H1 (cell line): ENCODE measurements at regions not wholly inside any gene's neighbourhood (a gene's known extent, or its start where the extent isn't known, plus 50 kb on each side); places are given as distances from the start of the nearest gene placed in this dataset.

Source experiments
- CTCF ChIA-PET: fragments of 300-600 bp; sonication (Branson Sonifier 250); formaldehyde crosslinking; loops from one replicate; lab custom pipeline; 2021; ENCODE audit not compliant: partially characterized antibody; lab: Charles Lee
- POLR2A ChIA-PET: fragments of 300-600 bp; sonication (Branson Sonifier 250); formaldehyde crosslinking; loops from one replicate; lab custom pipeline; 2021; ENCODE audit warnings: inconsistent platforms; ENCODE audit not compliant: partially characterized antibody; lab: Charles Lee
- DNase-seq, 2 experiments: peaks; one replicate each; pipeline versions ENCODE4 v3.0.0 to v3.0.0-alpha.2; 2010 to 2022; ENCODE audit warnings: low spot score in 2 of 2, low read depth in 1 of 2, mixed read lengths in 1 of 2
- FAIRE-seq: peaks from 2 replicates; lab custom pipeline; 2011; peaks lifted over from hg19 to GRCh38; lab: Jason Lieb, UNC
- H2AFZ ChIP-seq: 2 replicates; pipeline ENCODE4 v1.8.1; 2012; ENCODE audit warnings: low read length, inconsistent platforms
- H2AK5ac ChIP-seq: 2 replicates; pipeline ENCODE4 v1.6.1; 2013; ENCODE audit warnings: low read depth, low read length
- H2BK120ac ChIP-seq: replicated peaks from 2 replicates; pipeline ENCODE3; 2013; ENCODE audit warnings: low read depth, low read length, inconsistent platforms
- H2BK12ac ChIP-seq: 2 replicates; pipeline ENCODE4 v1.6.1; 2013; ENCODE audit warnings: low read depth, low read length
- H2BK15ac ChIP-seq: 2 replicates; pipeline ENCODE4 v1.6.1; 2013; ENCODE audit warnings: low read length
- H2BK20ac ChIP-seq: 2 replicates; pipeline ENCODE4 v1.6.1; 2013; ENCODE audit warnings: low read length
- H2BK5ac ChIP-seq: 2 replicates; pipeline ENCODE4 v1.6.1; 2013; ENCODE audit warnings: low read depth, low read length
- H3K14ac ChIP-seq: 2 replicates; pipeline ENCODE4 v1.6.1; 2013; ENCODE audit warnings: inconsistent platforms; ENCODE audit not compliant: insufficient read length
- H3K18ac ChIP-seq: 2 replicates; pipeline ENCODE4 v1.6.1; 2013; ENCODE audit warnings: low read length; ENCODE audit errors: extremely low read depth
- H3K23ac ChIP-seq: 2 replicates; pipeline ENCODE4 v1.6.1; 2013; ENCODE audit warnings: inconsistent platforms; ENCODE audit not compliant: insufficient read length
- H3K23me2 ChIP-seq: 2 replicates; pipeline ENCODE4 v1.6.1; 2013; ENCODE audit warnings: low read depth, low read length
- H3K27ac ChIP-seq: 2 replicates; pipeline ENCODE4 v1.6.1; 2011; ENCODE audit warnings: low read depth, low read length, inconsistent platforms
- H3K27me3 ChIP-seq, 4 experiments: replicated peaks in 1 of 4; 1 replicate in 1 of 4; 2 replicates in 3 of 4; pipeline versions ENCODE4 v1.6.1 to v1.8.1; 2011 to 2013; ENCODE audit warnings: low read length in 3 of 4, mild to moderate bottlenecking in 3 of 4, inconsistent platforms in 2 of 4, mixed read lengths in 2 of 4, moderate library complexity in 1 of 4; ENCODE audit not compliant: control insufficient read depth in 3 of 4, insufficient read depth in 3 of 4; ENCODE audit errors: extremely low read depth in 1 of 4
- H3K36me3 ChIP-seq, 4 experiments: 2 replicates each; pipeline versions ENCODE4 v1.6.1 to v1.8.1; 2011 to 2013; ENCODE audit warnings: mild to moderate bottlenecking in 4 of 4, low read length in 3 of 4, moderate library complexity in 2 of 4, control low read depth in 1 of 4, inconsistent platforms in 1 of 4; ENCODE audit not compliant: insufficient read depth in 4 of 4, control insufficient read depth in 2 of 4
- H3K4ac ChIP-seq: replicated peaks from 2 replicates; pipeline ENCODE3; 2013; ENCODE audit warnings: low read length, low read depth, mixed read lengths, inconsistent platforms; ENCODE audit not compliant: insufficient read length
- H3K4me1 ChIP-seq, 4 experiments: replicated peaks in 1 of 4; 1 replicate in 1 of 4; 2 replicates in 3 of 4; pipeline versions ENCODE4 v1.6.1 to v1.8.1; 2011 to 2013; ENCODE audit warnings: low read length in 3 of 4, inconsistent platforms in 2 of 4, mixed read lengths in 1 of 4; ENCODE audit not compliant: insufficient read depth in 4 of 4, control insufficient read depth in 3 of 4
- H3K4me2 ChIP-seq, 2 experiments: 2 replicates each; pipeline versions ENCODE4 v1.6.1 to v1.8.1; 2011 to 2013; ENCODE audit warnings: low read depth in 2 of 2, low read length in 2 of 2, control low read depth in 1 of 2, inconsistent platforms in 1 of 2, mild to moderate bottlenecking in 1 of 2; ENCODE audit not compliant: insufficient read depth in 1 of 2
- H3K4me3 ChIP-seq, 4 experiments: fragments of 200-600, 300-600 bp in 1 of 4; sonication (generic), shearing (Covaris generic), sonication (Bioruptor Twin) in 1 of 4; 2 replicates each; pipeline versions ENCODE4 v1.5.1 to v1.8.1; 2011 to 2016; ENCODE audit warnings: low read length in 4 of 4, low read depth in 3 of 4, control low read depth in 2 of 4, inconsistent platforms in 2 of 4, mild to moderate bottlenecking in 2 of 4, mixed read lengths in 1 of 4, moderate library complexity in 1 of 4; ENCODE audit not compliant: insufficient read depth in 2 of 4; ENCODE audit errors: extremely low read depth in 1 of 4
- H3K56ac ChIP-seq: replicated peaks from 2 replicates; pipeline ENCODE3; 2013; ENCODE audit warnings: low read depth, mild to moderate bottlenecking, mixed read lengths, low read length, inconsistent platforms; ENCODE audit not compliant: insufficient read length
- H3K79me1 ChIP-seq: 2 replicates; pipeline ENCODE4 v1.6.1; 2013; ENCODE audit warnings: low read depth, low read length, control low read depth
- H3K79me2 ChIP-seq, 2 experiments: 2 replicates each; pipeline versions ENCODE4 v1.6.1 to v1.8.1; 2012 to 2013; ENCODE audit warnings: low read length in 2 of 2, mild to moderate bottlenecking in 2 of 2, inconsistent platforms in 1 of 2; ENCODE audit not compliant: insufficient read depth in 2 of 2, control insufficient read depth in 1 of 2
- H3K9ac ChIP-seq, 4 experiments: replicated peaks in 1 of 4; 1 replicate in 1 of 4; 2 replicates in 3 of 4; pipeline versions ENCODE4 v1.6.1 to v1.8.1; 2011 to 2013; ENCODE audit warnings: low read depth in 3 of 4, low read length in 3 of 4, control low read depth in 2 of 4, mild to moderate bottlenecking in 2 of 4, moderate library complexity in 2 of 4, inconsistent platforms in 1 of 4; ENCODE audit errors: extremely low read depth in 1 of 4
- H3K9me3 ChIP-seq, 2 experiments: 2 replicates each; pipeline versions ENCODE4 v1.6.1 to v1.8.1; 2012 to 2013; ENCODE audit warnings: mild to moderate bottlenecking in 2 of 2, moderate library complexity in 2 of 2, control low read depth in 1 of 2, inconsistent platforms in 1 of 2, low read depth in 1 of 2, low read length in 1 of 2, mixed read lengths in 1 of 2; ENCODE audit not compliant: insufficient read depth in 2 of 2
- H4K20me1 ChIP-seq, 2 experiments: replicated peaks in 1 of 2; 2 replicates each; pipeline versions ENCODE3 to v1.8.1; 2011 to 2013; ENCODE audit warnings: inconsistent platforms in 2 of 2, low read length in 2 of 2, mild to moderate bottlenecking in 1 of 2; ENCODE audit not compliant: insufficient read depth in 2 of 2, control insufficient read depth in 1 of 2
- H4K5ac ChIP-seq: 2 replicates; pipeline ENCODE4 v1.6.1; 2013; ENCODE audit warnings: low read length, low read depth, mixed read lengths, inconsistent platforms; ENCODE audit not compliant: insufficient read length
- H4K8ac ChIP-seq: 2 replicates; pipeline ENCODE4 v1.8.0; 2013; ENCODE audit warnings: mild to moderate bottlenecking, moderate library complexity, low read length, inconsistent platforms; ENCODE audit not compliant: insufficient read depth; ENCODE audit errors: extremely low read depth
- H4K91ac ChIP-seq: replicated peaks from 2 replicates; pipeline ENCODE3; 2013; ENCODE audit warnings: low read length, mixed read lengths, inconsistent platforms; ENCODE audit not compliant: insufficient read length
- ASH2L ChIP-seq: fragments of 200-600, 300-600 bp; sonication (generic); IDR thresholded peaks from one replicate; pipeline ENCODE4 v1.7.1; 2017; ENCODE audit warnings: low read length
- BACH1 ChIP-seq: IDR thresholded peaks from 2 replicates; pipeline ENCODE4 v1.6.1; 2012; ENCODE audit warnings: low read length, improper control_type of control experiment
- CBX5 ChIP-seq: fragments of 300-800, 300-1000 bp; sonication (generic); IDR thresholded peaks from 2 replicates; pipeline ENCODE4 v1.7.1; 2016; ENCODE audit warnings: antibody characterized with exemption, low read length, low read depth
- CHD2 ChIP-seq: IDR thresholded peaks from 2 replicates; pipeline ENCODE4 v1.6.1; 2012; ENCODE audit warnings: low read length, improper control_type of control experiment
- GTF2F1 ChIP-seq: IDR thresholded peaks from 2 replicates; pipeline ENCODE4 v1.6.1; 2012; ENCODE audit warnings: low read depth, low read length, improper control_type of control experiment, borderline replicate concordance
- HDAC2 ChIP-seq, 2 experiments: fragments of 300-600 bp in 1 of 2; sonication (generic) in 1 of 2; IDR thresholded peaks; 2 replicates each; pipeline ENCODE4 v1.6.1; 2011 to 2012; ENCODE audit warnings: low read depth in 2 of 2, low read length in 2 of 2, mild to moderate bottlenecking in 2 of 2, moderate library complexity in 2 of 2, borderline replicate concordance in 1 of 2, inconsistent platforms in 1 of 2
- JUND ChIP-seq: IDR thresholded peaks from 2 replicates; pipeline ENCODE4 v1.6.1; 2011; ENCODE audit warnings: mild to moderate bottlenecking, improper control_type of control experiment, low read length
- MAFK ChIP-seq: IDR thresholded peaks from 2 replicates; pipeline ENCODE4 v1.6.1; 2012; ENCODE audit warnings: low read depth, mild to moderate bottlenecking, improper control_type of control experiment, low read length
- NRF1 ChIP-seq: IDR thresholded peaks from 2 replicates; pipeline ENCODE4 v1.6.1; 2011; ENCODE audit warnings: mild to moderate bottlenecking, low read depth, low read length, improper control_type of control experiment
- SIN3A ChIP-seq, 2 experiments: IDR thresholded peaks in 1 of 2; conservative IDR thresholded peaks in 1 of 2; 2 replicates each; pipeline ENCODE4 v1.6.1; 2011 to 2012; ENCODE audit warnings: low read length in 2 of 2, improper control_type of control experiment in 1 of 2, low read depth in 1 of 2, mild to moderate bottlenecking in 1 of 2
- SIRT6 ChIP-seq: IDR thresholded peaks from one replicate; pipeline ENCODE4 v1.7.1; 2012; ENCODE audit warnings: low read length, inconsistent platforms
- SP1 ChIP-seq: IDR thresholded peaks from 2 replicates; pipeline ENCODE4 v1.6.1; 2011; ENCODE audit warnings: low read depth, low read length
- TAF1 ChIP-seq: IDR thresholded peaks from 2 replicates; pipeline ENCODE4 v1.6.1; 2011; ENCODE audit warnings: mild to moderate bottlenecking, low read depth, low read length
- USF2 ChIP-seq: IDR thresholded peaks from 2 replicates; pipeline ENCODE4 v1.6.1; 2011; ENCODE audit warnings: low read length, improper control_type of control experiment
- YY1 ChIP-seq: IDR thresholded peaks from 2 replicates; pipeline ENCODE4 v1.6.1; 2011; ENCODE audit warnings: low read depth, mild to moderate bottlenecking, low read length
- WGBS, 2 experiments: shearing (Covaris generic) in 1 of 2; methylation state at CpG; one replicate each; pipeline versions ENCODE4 v1.1.6 to v1.1.7; 2013 to 2015; ENCODE audit warnings: low lambda C conversion rate in 2 of 2, mixed read lengths in 2 of 2, inconsistent platforms in 1 of 2, low coverage in 1 of 2, missing lambda C conversion rate in 1 of 2; ENCODE audit not compliant: insufficient replicate concordance in 2 of 2, insufficient coverage in 1 of 2, insufficient read length in 1 of 2; ENCODE audit errors: extremely low coverage in 1 of 2, missing lambda C conversion rate in 1 of 2; 5-methylcytosine and 5-hydroxymethylcytosine counted together

GRCh38 chr16:64150193-64150592 lies 971.7 kb downstream of the CDH11 start:
- ChIA-PET POLR2A (no interaction called here), CTCF (no interaction called here)
- Histone ChIP-seq H3K23me2 (no peaks in the 10 kb centered on the region), H2BK5ac (no peak overlapping the region), H3K27me3 (no peaks in the 10 kb centered on the region), H4K91ac (no peak overlapping the region), H4K8ac (no peak overlapping the region), H3K27ac (no peak overlapping the region), H3K18ac (no peak overlapping the region), H3K4me2 (no peak overlapping the region), H3K9ac (no peak overlapping the region), H2BK15ac (no peak overlapping the region), H3K4me3 (no peak overlapping the region), H3K23ac (no peak overlapping the region), H3K4me1 (no peaks in the 10 kb centered on the region), H3K14ac (no peak overlapping the region), H2BK120ac (no peak overlapping the region), H2BK12ac (no peak overlapping the region), H3K56ac (no peak overlapping the region), H2AFZ (no peak overlapping the region), H2BK20ac (no peak overlapping the region), H3K9me3 (no peaks in the 10 kb centered on the region; a peak in 1 of 4 replicates), H4K5ac (no peak overlapping the region), H4K20me1 (no peaks in the 10 kb centered on the region), H2AK5ac (no peak overlapping the region), H3K4ac (no peak overlapping the region), H3K36me3 (no peaks in the 10 kb centered on the region), H3K79me1 (no peaks in the 10 kb centered on the region), H3K79me2 (no peaks in the 10 kb centered on the region)
- WGBS, 2 experiments = 94% methylated on average over 3 of the region's 3 CpGs; no CpG with 5 or more reads in 1 of the 2 experiments
- FAIRE-seq (no peak), DNase-seq (no peak)
- TF ChIP-seq SIN3A (conservative IDR thresholded peaks at IDR 0.05 in 1 of 2, IDR thresholded peaks at IDR 0.05 in 1 of 2; ENCODE audit: low read depth in 1 of 2, low read length in 2 of 2) (no peak), JUND (no peak), TAF1 (no peak), ASH2L (no peak), GTF2F1 (no peak), CBX5 (no peak), CHD2 (no peak), NRF1 (no peak), USF2 (no peak), YY1 (no peak), MAFK (no peak), BACH1 (no peak), SIRT6 (no peak), HDAC2 (IDR thresholded peaks at IDR 0.05; ENCODE audit: borderline replicate concordance in 1 of 2, low read depth in 2 of 2, low read length in 2 of 2) (no peak), SP1 (no peak)
